WTC11 (cell line): ENCODE measurements at regions not wholly inside any gene's neighbourhood (a gene's known extent, or its start where the extent isn't known, plus 50 kb on each side); places are given as distances from the start of the nearest gene placed in this dataset.

Source experiments
- ATAC-seq: fragments of 200-7000 bp; cut with Tn5 transposase; 2 replicates; pipeline ENCODE4 v1.10.0; 2021; ENCODE audit warnings: mild to moderate bottlenecking, moderate library complexity
- CTCF ChIA-PET: fragments of 300-600 bp; sonication (Branson Sonifier 250); formaldehyde crosslinking; loops from one replicate; lab custom pipeline; 2021; ENCODE audit warnings: antibody characterized with exemption; lab: Charles Lee
- POLR2A ChIA-PET: fragments of 350-600 bp; sonication (Branson Sonifier 250); formaldehyde crosslinking; loops from one replicate; lab custom pipeline; 2021; ENCODE audit warnings: antibody characterized with exemption; lab: Charles Lee
- DNase-seq: peaks from one replicate; pipeline ENCODE4 v3.0.0; 2021; ENCODE audit warnings: low spot score
- H3K27ac Mint-ChIP-seq: 2 replicates; pipeline ENCODE4 v1.8.0; 2021; ENCODE audit warnings: mixed read lengths
- H3K27me3 Mint-ChIP-seq: 2 replicates; pipeline ENCODE4 v1.8.0; 2021; ENCODE audit warnings: low read depth, mild to moderate bottlenecking, moderate library complexity, mixed read lengths
- H3K36me3 Mint-ChIP-seq: 2 replicates; pipeline ENCODE4 v1.8.0; 2021; ENCODE audit warnings: mixed read lengths
- H3K4me1 Mint-ChIP-seq: 2 replicates; pipeline ENCODE4 v1.8.0; 2022; ENCODE audit warnings: mixed read lengths
- H3K4me3 Mint-ChIP-seq: 2 replicates; pipeline ENCODE4 v1.8.0; 2021; ENCODE audit warnings: mild to moderate bottlenecking, moderate library complexity, mixed read lengths
- H3K9me3 Mint-ChIP-seq: 2 replicates; pipeline ENCODE4 v1.8.0; 2021; ENCODE audit warnings: mixed read lengths
- ATF2 ChIP-seq: sonication (generic); formaldehyde crosslinking; IDR thresholded peaks from 2 replicates; pipeline ENCODE4 v1.8.1; 2022; ENCODE audit warnings: low read depth, missing genetic modification reagents, borderline replicate concordance
- CREB1 ChIP-seq: sonication (generic); formaldehyde crosslinking; IDR thresholded peaks from 2 replicates; pipeline ENCODE4 v1.8.0; 2023; ENCODE audit warnings: mild to moderate bottlenecking, missing genetic modification reagents
- E2F5 ChIP-seq: sonication (generic); formaldehyde crosslinking; IDR thresholded peaks from 2 replicates; pipeline ENCODE4 v1.8.1; 2022; ENCODE audit warnings: mild to moderate bottlenecking, moderate library complexity, missing genetic modification reagents
- ESRRA ChIP-seq: sonication (generic); formaldehyde crosslinking; IDR thresholded peaks from 2 replicates; pipeline ENCODE4 v1.8.1; 2022; ENCODE audit warnings: mild to moderate bottlenecking, missing genetic modification reagents, borderline replicate concordance
- GABPB1 ChIP-seq: sonication (generic); formaldehyde crosslinking; IDR thresholded peaks from 2 replicates; pipeline ENCODE4 v1.8.1; 2023; ENCODE audit warnings: mild to moderate bottlenecking, missing genetic modification reagents
- MYBL2 ChIP-seq: sonication (generic); formaldehyde crosslinking; IDR thresholded peaks from 2 replicates; pipeline ENCODE4 v1.8.1; 2023; ENCODE audit warnings: mild to moderate bottlenecking, moderate library complexity, missing genetic modification reagents
- NR3C1 ChIP-seq: sonication (generic); formaldehyde crosslinking; conservative IDR thresholded peaks from 2 replicates; pipeline ENCODE4 v1.8.1; 2023; ENCODE audit warnings: low read depth, mild to moderate bottlenecking, missing genetic modification reagents
- OVOL2 ChIP-seq: fragments of 250-450 bp; sonication (Bioruptor Pico); IDR thresholded peaks from 2 replicates; pipeline ENCODE4 v1.9.0; 2021; ENCODE audit warnings: mild to moderate bottlenecking, borderline replicate concordance
- PRRX2 ChIP-seq: fragments of 250-450 bp; sonication (Bioruptor Pico); IDR thresholded peaks from 2 replicates; pipeline ENCODE4 v1.8.0; 2021; ENCODE audit warnings: mild to moderate bottlenecking
- RORB ChIP-seq: fragments of 250-450 bp; sonication (Bioruptor Pico); IDR thresholded peaks from 2 replicates; pipeline ENCODE4 v1.9.0; 2021; ENCODE audit warnings: mild to moderate bottlenecking
- SMAD3 ChIP-seq: sonication (generic); formaldehyde crosslinking; IDR thresholded peaks from 2 replicates; pipeline ENCODE4 v1.8.0; 2022; ENCODE audit warnings: missing genetic modification reagents, mild to moderate bottlenecking, borderline replicate concordance
- USF1 ChIP-seq: sonication (generic); formaldehyde crosslinking; IDR thresholded peaks from 2 replicates; pipeline ENCODE4 v1.8.0; 2022; ENCODE audit warnings: mild to moderate bottlenecking, missing genetic modification reagents
- ZBTB21 ChIP-seq: sonication (generic); formaldehyde crosslinking; IDR thresholded peaks from 2 replicates; pipeline ENCODE4 v1.8.1; 2023; ENCODE audit warnings: mild to moderate bottlenecking, missing genetic modification reagents, borderline replicate concordance
- ZNF121 ChIP-seq: sonication (generic); formaldehyde crosslinking; IDR thresholded peaks from 2 replicates; pipeline ENCODE4 v1.8.0; 2023; ENCODE audit warnings: missing genetic modification reagents
- ZNF138 ChIP-seq: sonication (generic); formaldehyde crosslinking; conservative IDR thresholded peaks from 2 replicates; pipeline ENCODE4 v1.8.1; 2022; ENCODE audit warnings: mild to moderate bottlenecking, moderate library complexity, missing genetic modification reagents
- ZNF263 ChIP-seq: sonication (generic); formaldehyde crosslinking; IDR thresholded peaks from 2 replicates; pipeline ENCODE4 v1.8.1; 2022; ENCODE audit warnings: low read depth, mild to moderate bottlenecking, moderate library complexity, missing genetic modification reagents
- ZSCAN18 ChIP-seq: fragments of 250-450 bp; sonication (Bioruptor Pico); IDR thresholded peaks from 2 replicates; pipeline ENCODE4 v2.1.2; 2022; ENCODE audit warnings: mild to moderate bottlenecking, moderate library complexity
- TF ChIP-seq, protein P1 (sequence below): sonication (generic); formaldehyde crosslinking; IDR thresholded peaks from 2 replicates; pipeline ENCODE4 v1.8.0; 2022; ENCODE audit warnings: missing genetic modification reagents
- TF ChIP-seq, protein P2 (sequence below): sonication (generic); formaldehyde crosslinking; IDR thresholded peaks from 2 replicates; pipeline ENCODE4 v1.8.1; 2022; ENCODE audit warnings: low read depth, mild to moderate bottlenecking, moderate library complexity, missing genetic modification reagents, borderline replicate concordance

GRCh38 chr20:53681352-53682212 lies 87.9 kb upstream of the ZNF217 start:
- Mint-ChIP-seq H3K4me1 (peaks cover 39% of the 10 kb centered on the region), H3K27ac (no peak overlapping the region), H3K36me3 (no peaks in the 10 kb centered on the region), H3K27me3 (no peaks in the 10 kb centered on the region)
- CTCF ChIA-PET, result no interaction called here
- DNase-seq, result no peak
- TF ChIP-seq USF1 (no peak), RORB (no peak), MYBL2 (CRISPR knock-in tag) (no peak), GABPB1 (CRISPR knock-in tag) (no peak), E2F5 (CRISPR knock-in tag) (no peak), ZSCAN18 (CRISPR knock-in tag) (no peak), ZNF263 (CRISPR knock-in tag) (no peak)
- TF ChIP-seq, protein P1, sequence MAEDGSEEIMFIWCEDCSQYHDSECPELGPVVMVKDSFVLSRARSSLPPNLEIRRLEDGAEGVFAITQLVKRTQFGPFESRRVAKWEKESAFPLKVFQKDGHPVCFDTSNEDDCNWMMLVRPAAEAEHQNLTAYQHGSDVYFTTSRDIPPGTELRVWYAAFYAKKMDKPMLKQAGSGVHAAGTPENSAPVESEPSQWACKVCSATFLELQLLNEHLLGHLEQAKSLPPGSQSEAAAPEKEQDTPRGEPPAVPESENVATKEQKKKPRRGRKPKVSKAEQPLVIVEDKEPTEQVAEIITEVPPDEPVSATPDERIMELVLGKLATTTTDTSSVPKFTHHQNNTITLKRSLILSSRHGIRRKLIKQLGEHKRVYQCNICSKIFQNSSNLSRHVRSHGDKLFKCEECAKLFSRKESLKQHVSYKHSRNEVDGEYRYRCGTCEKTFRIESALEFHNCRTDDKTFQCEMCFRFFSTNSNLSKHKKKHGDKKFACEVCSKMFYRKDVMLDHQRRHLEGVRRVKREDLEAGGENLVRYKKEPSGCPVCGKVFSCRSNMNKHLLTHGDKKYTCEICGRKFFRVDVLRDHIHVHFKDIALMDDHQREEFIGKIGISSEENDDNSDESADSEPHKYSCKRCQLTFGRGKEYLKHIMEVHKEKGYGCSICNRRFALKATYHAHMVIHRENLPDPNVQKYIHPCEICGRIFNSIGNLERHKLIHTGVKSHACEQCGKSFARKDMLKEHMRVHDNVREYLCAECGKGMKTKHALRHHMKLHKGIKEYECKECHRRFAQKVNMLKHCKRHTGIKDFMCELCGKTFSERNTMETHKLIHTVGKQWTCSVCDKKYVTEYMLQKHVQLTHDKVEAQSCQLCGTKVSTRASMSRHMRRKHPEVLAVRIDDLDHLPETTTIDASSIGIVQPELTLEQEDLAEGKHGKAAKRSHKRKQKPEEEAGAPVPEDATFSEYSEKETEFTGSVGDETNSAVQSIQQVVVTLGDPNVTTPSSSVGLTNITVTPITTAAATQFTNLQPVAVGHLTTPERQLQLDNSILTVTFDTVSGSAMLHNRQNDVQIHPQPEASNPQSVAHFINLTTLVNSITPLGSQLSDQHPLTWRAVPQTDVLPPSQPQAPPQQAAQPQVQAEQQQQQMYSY (CRISPR knock-in tag), result no peak
- TF ChIP-seq, all 79 proteins: peak for 0
- POLR2A ChIA-PET, result no interaction called here
- no peak for ATAC-seq
- Mint-ChIP-seq H3K4me3 (no peak overlapping the region), H3K9me3 (no peaks in the 10 kb centered on the region)

DNA sequence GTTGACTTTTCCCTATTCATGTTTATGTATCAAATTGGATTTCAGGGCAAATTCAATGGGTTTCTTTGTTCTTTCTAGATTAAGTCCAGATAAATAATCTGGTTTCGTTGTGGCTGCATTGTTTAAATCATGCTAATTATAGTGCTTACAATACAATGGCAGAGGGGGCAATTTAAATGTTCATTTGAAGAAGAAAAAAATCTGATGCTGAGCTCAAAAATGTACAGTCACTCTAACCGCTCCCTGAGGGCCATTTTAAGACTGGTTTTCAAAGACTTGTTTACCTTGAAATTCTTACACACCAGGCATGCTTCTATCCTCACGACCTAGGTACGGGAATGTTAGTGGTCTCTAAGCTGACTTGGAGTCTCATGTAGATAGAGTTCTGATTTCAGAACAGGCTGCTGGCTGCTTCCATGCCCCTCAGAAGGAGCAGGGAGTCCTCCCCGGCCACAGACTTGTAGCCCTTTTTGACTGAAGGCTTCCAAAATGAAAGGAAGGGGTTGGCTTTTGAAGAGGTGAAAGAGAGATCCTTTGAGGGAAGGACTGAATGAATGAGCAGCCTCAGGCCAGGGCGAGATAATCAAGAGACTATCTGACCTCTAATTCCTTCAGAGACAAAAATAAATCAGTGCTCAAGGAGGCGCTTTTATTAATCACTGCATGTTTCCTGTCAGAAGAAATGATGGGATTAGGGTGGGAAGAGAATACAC lies 86.1 kb upstream of the ZNF217 start:
- H3K4me3 Mint-ChIP-seq, result no peak overlapping the region
- no peaks in the 10 kb centered on the region for H3K36me3 Mint-ChIP-seq
- no peak for DNase-seq
- POLR2A ChIA-PET, result interaction anchor here (0.5 kb wide), 1 partner anchor 114 kb away, joined by 3 read pairs; no protein-coding TSS in a partner anchor
- no peaks in the 10 kb centered on the region for H3K27me3 Mint-ChIP-seq
- CTCF ChIA-PET, result interaction anchor here (1.0 kb wide), 1 partner anchor 262 kb away, joined by 3 read pairs; no protein-coding TSS in a partner anchor
- H3K9me3 Mint-ChIP-seq, result no peaks in the 10 kb centered on the region
- TF ChIP-seq GABPB1 (CRISPR knock-in tag) (0 out of 2 replicates have a peak, but pooled peaks have one; percentile 13), ESRRA (no peak)
- no peak for ATAC-seq
- peak overlapping the region; percentile 84 for H3K27ac Mint-ChIP-seq
- H3K4me1 Mint-ChIP-seq, result peaks cover 33% of the 10 kb centered on the region

- no peaks in the 10 kb centered on the region for H3K36me3 Mint-ChIP-seq
- POLR2A ChIA-PET, result interaction anchor here (0.5 kb wide), 1 partner anchor 115 kb away, joined by 3 read pairs; no protein-coding TSS in a partner anchor
- no peaks in the 10 kb centered on the region for H3K9me3 Mint-ChIP-seq
- DNase-seq (no peak), ATAC-seq (no peak)
- CTCF ChIA-PET, result interaction anchor here (1.0 kb wide), 1 partner anchor 263 kb away, joined by 3 read pairs; no protein-coding TSS in a partner anchor
- H3K4me1 Mint-ChIP-seq, result peaks cover 33% of the 10 kb centered on the region
- no peaks in the 10 kb centered on the region for H3K27me3 Mint-ChIP-seq
- no peak overlapping the region; the same call in 1 of the 2 replicates for H3K4me3 Mint-ChIP-seq
- H3K27ac Mint-ChIP-seq, result no peak overlapping the region; the same call in 1 of the 2 replicates
- TF ChIP-seq CREB1 (CRISPR knock-in tag) (no peak), OVOL2 (CRISPR knock-in tag) (no peak), SMAD3 (CRISPR knock-in tag) (no peak), ZNF121 (CRISPR knock-in tag) (no peak), ZBTB21 (CRISPR knock-in tag) (no peak), ZNF138 (CRISPR knock-in tag) (no peak), ATF2 (CRISPR knock-in tag) (no peak), NR3C1 (no peak), PRRX2 (CRISPR knock-in tag) (no peak)
- TF ChIP-seq, protein P2, sequence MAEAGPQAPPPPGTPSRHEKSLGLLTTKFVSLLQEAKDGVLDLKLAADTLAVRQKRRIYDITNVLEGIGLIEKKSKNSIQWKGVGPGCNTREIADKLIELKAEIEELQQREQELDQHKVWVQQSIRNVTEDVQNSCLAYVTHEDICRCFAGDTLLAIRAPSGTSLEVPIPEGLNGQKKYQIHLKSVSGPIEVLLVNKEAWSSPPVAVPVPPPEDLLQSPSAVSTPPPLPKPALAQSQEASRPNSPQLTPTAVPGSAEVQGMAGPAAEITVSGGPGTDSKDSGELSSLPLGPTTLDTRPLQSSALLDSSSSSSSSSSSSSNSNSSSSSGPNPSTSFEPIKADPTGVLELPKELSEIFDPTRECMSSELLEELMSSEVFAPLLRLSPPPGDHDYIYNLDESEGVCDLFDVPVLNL, result no peak
Measured at GRCh38 chr20:53678990-53679596, 85.5 kb upstream of the ZNF217 start.
